ENCODE measurements at regions not wholly inside any gene's neighbourhood (a gene's known extent, or its start where the extent isn't known, plus 50 kb on each side); places are given as distances from the start of the nearest gene placed in this dataset.

GRCh38 chr5:93868851-93869250 lies 127.5 kb upstream of the POU5F2 start:
- no peak overlapping the region for H3K4me3 ChIP-seq
- no peaks in the 10 kb centered on the region for H3K4me1 ChIP-seq (ENCODE audit: control insufficient read depth, insufficient read depth, low read length)
- no peak for ATAC-seq
- BruUV-seq (replicated peaks), result no TSS peak
- H3K79me2 ChIP-seq (ENCODE audit: control insufficient read depth, insufficient read depth, low read length), result no peaks in the 10 kb centered on the region
- H3K27me3 ChIP-seq (replicated peaks in 1 of 2; ENCODE audit: control insufficient read depth in 2 of 2, insufficient read depth in 2 of 2, low read length in 1 of 2), result no peaks in the 10 kb centered on the region
- intact Hi-C loops (cut with micrococcal nuclease; ENCODE audit: unreplicated experiment) (no loop called here), in situ Hi-C loops (cut with MboI) (no loop called here)
- H4K20me1 ChIP-seq (ENCODE audit: control insufficient read depth, insufficient read depth), result no peaks in the 10 kb centered on the region
- H3K27ac ChIP-seq (ENCODE audit: control insufficient read depth, insufficient read depth), result no peak overlapping the region
- CTCF ChIA-PET, result no interaction called here
- DNase-seq (ENCODE audit: low read depth, low spot score), result no peak
- H3K4me2 ChIP-seq (ENCODE audit: control insufficient read depth, insufficient read depth), result no peak overlapping the region
- FAIRE-seq, result no peak
- H3K36me3 ChIP-seq (ENCODE audit: control insufficient read depth in 2 of 2, insufficient read depth in 2 of 2, low read length in 1 of 2), result no peaks in the 10 kb centered on the region
- 97% methylated on average over 6 of the region's 6 CpGs for WGBS (ENCODE audit: insufficient coverage, insufficient replicate concordance, low lambda C conversion rate, missing lambda C conversion rate)
- TF ChIP-seq ZZZ3 (IDR thresholded peaks at IDR 0.05; ENCODE audit: control insufficient read depth, insufficient read length, low read depth), result no peak
- no peak for TF ChIP-seq MYC (IDR thresholded peaks at IDR 0.05; ENCODE audit: insufficient read depth, insufficient read length, insufficient replicate concordance, low read length, severe bottlenecking)
- TF ChIP-seq, protein P1, sequence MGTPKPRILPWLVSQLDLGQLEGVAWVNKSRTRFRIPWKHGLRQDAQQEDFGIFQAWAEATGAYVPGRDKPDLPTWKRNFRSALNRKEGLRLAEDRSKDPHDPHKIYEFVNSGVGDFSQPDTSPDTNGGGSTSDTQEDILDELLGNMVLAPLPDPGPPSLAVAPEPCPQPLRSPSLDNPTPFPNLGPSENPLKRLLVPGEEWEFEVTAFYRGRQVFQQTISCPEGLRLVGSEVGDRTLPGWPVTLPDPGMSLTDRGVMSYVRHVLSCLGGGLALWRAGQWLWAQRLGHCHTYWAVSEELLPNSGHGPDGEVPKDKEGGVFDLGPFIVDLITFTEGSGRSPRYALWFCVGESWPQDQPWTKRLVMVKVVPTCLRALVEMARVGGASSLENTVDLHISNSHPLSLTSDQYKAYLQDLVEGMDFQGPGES (IDR thresholded peaks at IDR 0.05), result no peak
- no peak for TF ChIP-seq NRF1 (conservative IDR thresholded peaks at IDR 0.05; ENCODE audit: low read depth, low read length)
- no peak for TF ChIP-seq SREBF2 (IDR thresholded peaks at IDR 0.05; ENCODE audit: low read length)
- no peak for TF ChIP-seq MTA3 (IDR thresholded peaks at IDR 0.05; ENCODE audit: borderline replicate concordance, low read length)
- no peak for TF ChIP-seq NR2C2 (IDR thresholded peaks at IDR 0.05; ENCODE audit: borderline replicate concordance, control insufficient read depth, insufficient read length, low read depth)
- TF ChIP-seq KDM1A (IDR thresholded peaks at IDR 0.05; ENCODE audit: borderline replicate concordance), result no peak
- no peak for TF ChIP-seq PML (IDR thresholded peaks at IDR 0.05; ENCODE audit: low read length)
- no peak for TF ChIP-seq HDGF (IDR thresholded peaks at IDR 0.05)
- TF ChIP-seq, protein P2, sequence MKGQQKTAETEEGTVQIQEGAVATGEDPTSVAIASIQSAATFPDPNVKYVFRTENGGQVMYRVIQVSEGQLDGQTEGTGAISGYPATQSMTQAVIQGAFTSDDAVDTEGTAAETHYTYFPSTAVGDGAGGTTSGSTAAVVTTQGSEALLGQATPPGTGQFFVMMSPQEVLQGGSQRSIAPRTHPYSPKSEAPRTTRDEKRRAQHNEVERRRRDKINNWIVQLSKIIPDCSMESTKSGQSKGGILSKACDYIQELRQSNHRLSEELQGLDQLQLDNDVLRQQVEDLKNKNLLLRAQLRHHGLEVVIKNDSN (IDR thresholded peaks at IDR 0.05; ENCODE audit: borderline replicate concordance, extremely low read length, insufficient read depth, low read depth, low read length), result no peak
- TF ChIP-seq GABPA (IDR thresholded peaks at IDR 0.05; ENCODE audit: low read depth), result no peak
- TF ChIP-seq SPI1 (IDR thresholded peaks at IDR 0.05; ENCODE audit: borderline replicate concordance, insufficient read depth, low read depth, low read length), result no peak
- TF ChIP-seq RBBP5 (conservative IDR thresholded peaks at IDR 0.05), result no peak
- no peak for TF ChIP-seq MXI1 (IDR thresholded peaks at IDR 0.05; ENCODE audit: low read depth, low read length)
- no peak for TF ChIP-seq SREBF1 (IDR thresholded peaks at IDR 0.05; ENCODE audit: low read length)
- TF ChIP-seq EP300 (IDR thresholded peaks at IDR 0.05; ENCODE audit: borderline replicate concordance in 1 of 2, control insufficient read depth in 1 of 2, low read depth in 2 of 2, low read length in 2 of 2), result no peak
- POLR2A ChIA-PET, result no interaction called here
- no peak overlapping the region for H3K9ac ChIP-seq (ENCODE audit: control insufficient read depth, insufficient read depth, low read length)
- no peaks in the 10 kb centered on the region for H3K9me3 ChIP-seq (replicated peaks; ENCODE audit: control insufficient read depth, insufficient read depth, low read length)
- RAD21 ChIA-PET (ENCODE audit: unreplicated experiment), result no interaction called here
- SMC1A ChIA-PET (ENCODE audit: uncharacterized antibody, unreplicated experiment), result no interaction called here
- no peak overlapping the region for H2AFZ ChIP-seq (ENCODE audit: control insufficient read depth, low read depth, low read length)

All from GM12878 (cell line).